ENCODE measurements at regions not wholly inside any gene's neighbourhood (a gene's known extent, or its start where the extent isn't known, plus 50 kb on each side); places are given as distances from the start of the nearest gene placed in this dataset.

DNA sequence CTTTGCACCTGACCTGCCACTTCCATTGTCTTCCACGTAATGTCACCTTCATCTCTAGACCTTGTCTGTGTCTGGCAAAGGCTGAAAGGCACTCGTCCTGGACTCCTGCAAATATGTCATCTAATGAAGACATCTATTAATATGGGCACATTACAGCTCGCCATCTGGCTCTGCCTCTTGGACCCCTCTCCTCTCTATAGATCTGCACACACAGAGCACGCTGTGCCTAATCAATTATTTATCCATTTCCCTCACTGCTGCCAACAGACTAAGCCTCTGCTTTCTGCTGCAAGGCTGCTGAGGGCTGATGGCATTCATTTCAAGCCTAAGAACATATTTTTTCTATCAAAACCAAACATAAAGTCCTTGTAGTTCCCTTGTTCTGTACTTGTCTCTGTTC, 573.0 kb downstream of the TUSC7 start:
- in situ Hi-C loops (cut with MboI; ENCODE audit: low sequenced_read_pairs): no loop called here

DNA sequence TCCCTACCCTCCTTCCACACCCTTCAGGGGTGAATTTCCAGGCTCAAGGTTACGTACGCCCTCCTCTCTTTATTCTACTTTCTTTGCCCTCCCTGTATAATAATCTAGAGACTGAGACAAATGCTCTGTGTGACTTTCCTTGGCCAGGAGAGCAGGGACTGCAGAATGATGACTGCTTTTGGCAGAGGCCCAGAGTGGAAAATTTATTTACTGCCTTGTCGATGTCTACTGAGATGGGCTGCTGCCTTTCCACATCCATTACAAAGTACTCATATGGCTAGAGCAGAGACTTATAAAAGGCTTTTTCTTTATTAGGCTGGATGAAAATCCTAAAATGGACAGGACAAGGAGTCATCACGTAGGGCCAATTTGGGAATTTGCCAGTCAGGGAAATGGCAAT, 576.2 kb downstream of the TUSC7 start:
- in situ Hi-C loops (cut with MboI; ENCODE audit: low sequenced_read_pairs): no loop called here

DNA sequence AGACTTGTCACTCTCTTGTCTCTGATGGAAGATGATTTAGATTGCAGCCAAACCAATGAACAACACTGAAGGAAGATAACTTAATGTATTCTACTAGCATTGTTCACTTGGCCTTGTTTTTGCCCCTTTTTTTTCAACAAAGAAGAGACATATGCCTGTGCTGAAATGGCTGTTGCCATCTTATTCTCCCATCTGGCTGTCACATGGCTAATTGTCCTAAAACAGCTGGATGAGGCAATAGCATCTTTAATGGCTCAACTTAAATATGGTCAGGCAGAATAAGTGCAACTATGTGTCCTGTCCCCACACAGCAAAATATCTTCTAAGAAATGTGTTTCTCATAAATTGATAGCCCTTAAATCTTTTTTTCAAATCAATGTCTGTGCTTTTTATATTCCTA, 576.9 kb downstream of the TUSC7 start:
- in situ Hi-C loops (cut with MboI; ENCODE audit: low sequenced_read_pairs): no loop called here

DNA sequence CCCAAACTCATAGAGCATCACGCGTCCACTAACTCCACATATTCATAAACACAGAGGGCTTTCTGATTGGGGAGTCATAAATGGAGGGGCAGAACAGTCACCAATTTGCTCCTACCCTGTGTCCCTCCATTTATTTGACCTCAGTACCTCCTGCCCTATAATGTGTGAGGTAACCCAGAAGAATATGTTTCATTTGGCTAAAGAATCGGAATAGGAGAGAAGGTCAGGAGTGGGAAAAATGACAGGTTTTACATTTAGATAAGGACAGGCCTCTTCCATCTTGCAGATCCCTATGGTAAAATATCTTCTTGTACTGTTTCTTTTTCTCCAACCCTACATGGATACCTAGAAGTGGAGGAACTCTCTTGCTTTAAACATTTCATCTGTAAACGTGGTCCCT, 578.0 kb downstream of the TUSC7 start:
- in situ Hi-C loops (cut with MboI; ENCODE audit: low sequenced_read_pairs): no loop called here

DNA sequence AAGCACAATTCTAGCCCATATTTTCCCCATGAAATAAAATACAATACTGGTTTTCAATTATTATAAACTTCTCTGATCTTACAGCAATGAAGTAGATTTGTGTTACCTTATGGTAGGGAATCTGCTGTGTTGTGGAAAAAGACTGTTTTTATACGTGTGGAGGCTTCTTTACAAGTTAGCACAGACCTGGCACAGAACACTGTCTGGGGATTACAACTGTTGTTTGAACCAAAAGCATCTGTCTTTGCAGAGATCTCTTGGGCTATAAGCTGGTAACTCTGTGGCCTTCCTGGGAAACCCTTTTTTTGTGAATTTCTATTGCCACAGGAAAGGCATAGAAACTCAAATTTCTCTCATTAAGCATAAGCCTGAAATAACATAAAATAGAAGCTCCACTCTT, 581.9 kb downstream of the TUSC7 start:
- in situ Hi-C loops (cut with MboI; ENCODE audit: low sequenced_read_pairs): no loop called here

DNA sequence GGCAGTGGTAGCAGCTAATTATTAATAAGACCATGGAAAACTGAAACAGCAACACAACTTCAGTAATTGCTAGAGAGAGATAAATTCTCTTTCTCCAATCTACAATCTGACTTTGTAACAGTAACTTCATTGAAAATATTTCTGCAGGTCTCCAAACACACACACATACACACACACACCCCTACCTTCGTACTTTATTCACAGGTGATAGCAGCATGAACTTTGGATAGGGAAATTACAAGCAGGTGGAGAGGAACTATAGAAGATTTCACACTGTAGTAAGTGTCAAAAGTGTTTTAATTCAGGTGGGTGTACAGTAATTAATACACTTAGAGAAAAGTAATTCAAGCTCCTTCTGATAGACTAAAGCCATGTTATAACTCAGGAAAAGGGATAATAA, 587.5 kb downstream of the TUSC7 start:
- in situ Hi-C loops (cut with MboI; ENCODE audit: low sequenced_read_pairs): no loop called here

DNA sequence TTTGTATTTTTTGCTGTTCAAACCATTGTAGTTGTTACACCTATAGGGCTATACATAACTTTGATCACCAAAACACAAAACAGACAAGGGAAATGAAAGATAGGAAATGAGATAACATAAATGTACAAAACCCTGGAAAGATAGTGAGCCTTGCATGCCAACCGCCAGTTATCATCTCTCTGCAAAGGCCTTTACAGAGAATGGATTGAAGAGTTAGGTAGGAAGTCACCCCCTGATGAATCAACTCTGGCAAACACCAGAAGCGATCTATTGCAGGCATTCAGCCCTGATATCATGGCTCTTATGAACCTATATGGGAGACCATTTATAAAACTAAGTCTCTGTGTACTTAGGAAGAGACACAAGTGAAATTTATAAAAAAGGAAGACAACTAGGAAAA, 588.0 kb downstream of the TUSC7 start:
- in situ Hi-C loops (cut with MboI; ENCODE audit: low sequenced_read_pairs): no loop called here

DNA sequence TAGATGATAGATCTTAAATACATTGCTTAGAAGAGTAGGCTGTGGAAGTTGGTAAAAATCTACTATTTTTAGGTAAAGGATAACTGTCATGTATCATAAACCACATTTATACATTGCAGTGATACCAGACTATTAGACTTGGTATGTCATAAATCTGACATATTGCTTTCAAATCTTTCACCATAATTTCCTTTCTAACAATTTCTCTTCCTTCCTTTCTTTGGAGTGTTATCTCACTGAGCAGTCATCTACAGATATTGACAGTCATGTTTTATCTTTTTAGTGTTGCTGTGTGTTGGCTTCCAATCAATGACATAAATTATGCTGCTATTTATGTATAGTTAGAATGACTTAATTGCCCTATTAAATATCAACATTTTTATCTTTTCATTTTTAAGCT, 588.7 kb downstream of the TUSC7 start:
- in situ Hi-C loops (cut with MboI; ENCODE audit: low sequenced_read_pairs): no loop called here

DNA sequence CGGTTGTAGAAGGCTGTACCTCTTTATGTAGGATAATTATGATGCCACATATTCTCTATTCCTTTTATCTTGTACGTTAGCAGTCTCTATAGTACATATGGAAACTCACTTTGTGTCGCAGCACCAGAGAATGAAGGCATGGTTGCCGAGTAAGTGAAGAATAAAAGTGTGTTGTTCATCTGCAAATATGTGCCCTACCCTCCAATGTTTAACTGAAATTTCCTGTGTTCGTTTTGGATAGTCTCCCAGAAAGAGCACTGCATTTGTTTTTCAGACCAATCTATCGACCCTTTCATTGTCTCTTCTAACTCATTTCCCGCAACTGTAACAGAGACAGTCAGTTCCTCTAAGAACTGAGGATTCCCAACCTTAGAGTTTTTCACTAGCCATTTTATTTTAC, 592.8 kb downstream of the TUSC7 start:
- in situ Hi-C loops (cut with MboI; ENCODE audit: low sequenced_read_pairs): no loop called here

DNA sequence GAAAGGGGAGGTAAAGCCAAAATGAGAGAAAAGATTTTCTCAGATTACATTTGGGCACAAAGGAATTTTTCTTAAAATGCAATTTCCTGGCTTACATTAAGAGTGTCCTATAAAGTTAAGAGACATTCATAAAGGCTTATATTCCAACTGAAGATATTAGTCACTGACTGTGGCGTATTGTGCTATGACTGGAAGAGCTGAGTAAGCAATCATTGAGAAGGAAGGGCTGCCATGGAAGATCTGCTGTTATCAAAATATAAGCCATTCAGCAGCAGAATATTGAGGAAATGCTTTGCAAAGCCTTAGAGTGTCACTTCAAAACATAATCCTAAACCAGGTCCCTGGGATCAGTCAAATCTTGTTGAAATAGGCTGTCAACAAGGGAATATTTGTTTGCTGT, 593.9 kb downstream of the TUSC7 start:
- in situ Hi-C loops (cut with MboI; ENCODE audit: low sequenced_read_pairs): no loop called here

DNA sequence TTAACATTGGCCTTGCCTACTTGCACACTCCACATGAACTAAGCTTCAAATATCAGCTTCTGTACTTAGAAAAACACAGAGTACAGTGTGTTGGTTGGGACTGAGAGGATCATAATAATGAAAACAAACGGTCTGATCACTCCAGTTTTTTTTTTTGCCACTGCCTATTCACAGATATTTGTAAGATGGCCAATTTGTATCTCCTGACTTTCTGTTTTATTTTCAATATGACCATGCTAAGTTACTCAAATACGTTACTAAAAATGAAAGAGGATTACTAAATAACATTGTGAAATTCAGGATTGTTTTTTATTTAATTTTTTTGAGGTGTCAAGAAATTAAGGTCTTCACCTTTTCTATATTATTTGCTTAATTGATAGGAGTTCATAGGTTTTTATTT, 595.1 kb downstream of the TUSC7 start:
- in situ Hi-C loops (cut with MboI; ENCODE audit: low sequenced_read_pairs): no loop called here

DNA sequence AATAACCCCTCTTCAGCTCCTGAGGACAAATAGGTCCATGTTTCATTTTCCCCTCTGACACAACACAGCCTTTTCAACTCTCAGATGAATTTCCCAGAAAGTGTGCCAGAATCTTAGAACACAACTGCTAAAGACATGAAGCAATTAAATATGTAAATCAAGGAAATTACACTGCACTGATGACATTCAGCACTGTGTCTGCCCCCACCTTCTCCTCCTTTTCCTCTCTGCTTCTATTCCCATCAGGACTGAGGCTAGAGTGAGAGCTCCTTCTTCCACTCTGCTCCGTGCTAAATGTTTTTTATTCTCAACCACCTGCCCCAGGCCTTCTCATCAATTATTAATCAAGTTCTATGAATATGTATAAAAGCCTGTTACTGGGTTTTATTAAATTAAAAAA, 596.1 kb downstream of the TUSC7 start:
- in situ Hi-C loops (cut with MboI; ENCODE audit: low sequenced_read_pairs): no loop called here

DNA sequence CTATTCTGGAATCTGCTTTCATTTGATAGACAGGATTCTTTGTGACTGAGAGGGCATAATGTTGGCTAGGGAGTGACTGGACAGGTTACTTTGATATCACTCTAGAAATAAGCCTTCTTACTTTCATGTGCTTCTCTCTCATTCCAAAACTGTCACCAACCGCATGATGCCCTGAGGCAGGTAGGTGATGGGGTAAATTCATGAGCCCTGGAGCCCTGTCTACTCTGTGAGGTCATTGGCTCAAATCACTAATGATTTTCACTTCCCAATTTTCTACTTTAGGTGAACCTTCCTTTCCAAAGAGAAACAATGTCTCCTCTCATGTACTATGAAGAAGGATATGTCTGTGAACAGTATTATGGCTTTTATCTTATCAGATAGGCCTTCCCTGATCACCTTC, 596.7 kb downstream of the TUSC7 start:
- in situ Hi-C loops (cut with MboI; ENCODE audit: low sequenced_read_pairs): no loop called here

DNA sequence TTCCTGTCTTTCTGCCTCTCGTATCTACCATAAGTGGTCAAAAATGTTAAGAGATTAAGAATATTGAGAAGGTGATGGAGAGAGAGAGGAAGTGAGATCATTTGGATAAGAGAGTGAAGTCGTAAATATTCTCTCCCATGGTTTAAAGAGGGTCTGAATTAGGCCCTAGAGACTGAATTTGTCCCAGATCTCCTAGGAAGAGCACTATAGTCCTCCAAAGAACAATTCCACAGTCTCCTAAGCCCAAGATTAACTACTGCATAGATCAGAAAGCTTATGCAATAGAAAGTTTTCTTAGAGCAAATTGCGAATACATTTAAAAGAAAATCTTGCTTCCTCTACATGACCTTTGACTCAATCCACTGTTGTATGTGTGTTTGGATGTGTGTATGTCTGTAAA, 598.8 kb downstream of the TUSC7 start:
- in situ Hi-C loops (cut with MboI; ENCODE audit: low sequenced_read_pairs): no loop called here

DNA sequence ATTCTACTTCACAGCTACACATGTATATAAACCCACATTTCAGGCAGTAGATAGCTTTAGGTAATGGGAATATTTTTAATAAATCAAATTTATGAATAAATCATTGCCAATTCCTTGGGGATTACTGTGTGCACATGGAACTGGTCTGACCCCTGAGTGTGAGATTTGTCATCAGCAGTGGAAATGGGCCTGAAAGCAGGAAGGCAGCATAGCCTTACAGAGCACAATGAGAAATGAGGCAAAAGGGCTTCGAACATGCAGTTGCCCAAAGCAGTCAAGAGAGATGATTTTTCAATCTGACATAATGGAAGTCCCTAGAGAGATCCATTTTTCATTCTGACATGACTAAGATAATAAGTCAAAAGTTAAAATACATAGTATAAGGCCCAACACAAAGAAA, 599.2 kb downstream of the TUSC7 start:
- in situ Hi-C loops (cut with MboI; ENCODE audit: low sequenced_read_pairs): no loop called here

DNA sequence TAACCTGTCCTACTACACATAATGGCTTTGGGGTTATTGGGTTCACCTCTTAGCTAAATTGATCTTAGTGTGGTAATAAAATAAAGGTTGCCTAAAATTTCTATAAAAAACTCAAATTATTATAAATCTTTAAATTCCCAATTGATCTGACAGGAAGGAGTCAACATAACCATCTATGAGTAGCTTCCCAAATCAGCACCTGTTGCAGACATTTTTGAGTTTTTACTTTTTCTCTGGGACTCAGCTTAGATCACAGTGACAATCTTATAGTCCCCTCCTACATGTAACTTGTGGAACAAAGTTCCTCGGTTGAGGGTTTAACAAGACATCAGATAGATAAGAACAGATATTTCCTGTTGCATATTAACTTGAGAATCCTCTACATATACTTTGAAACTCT, 601.0 kb downstream of the TUSC7 start:
- in situ Hi-C loops (cut with MboI; ENCODE audit: low sequenced_read_pairs): no loop called here

DNA sequence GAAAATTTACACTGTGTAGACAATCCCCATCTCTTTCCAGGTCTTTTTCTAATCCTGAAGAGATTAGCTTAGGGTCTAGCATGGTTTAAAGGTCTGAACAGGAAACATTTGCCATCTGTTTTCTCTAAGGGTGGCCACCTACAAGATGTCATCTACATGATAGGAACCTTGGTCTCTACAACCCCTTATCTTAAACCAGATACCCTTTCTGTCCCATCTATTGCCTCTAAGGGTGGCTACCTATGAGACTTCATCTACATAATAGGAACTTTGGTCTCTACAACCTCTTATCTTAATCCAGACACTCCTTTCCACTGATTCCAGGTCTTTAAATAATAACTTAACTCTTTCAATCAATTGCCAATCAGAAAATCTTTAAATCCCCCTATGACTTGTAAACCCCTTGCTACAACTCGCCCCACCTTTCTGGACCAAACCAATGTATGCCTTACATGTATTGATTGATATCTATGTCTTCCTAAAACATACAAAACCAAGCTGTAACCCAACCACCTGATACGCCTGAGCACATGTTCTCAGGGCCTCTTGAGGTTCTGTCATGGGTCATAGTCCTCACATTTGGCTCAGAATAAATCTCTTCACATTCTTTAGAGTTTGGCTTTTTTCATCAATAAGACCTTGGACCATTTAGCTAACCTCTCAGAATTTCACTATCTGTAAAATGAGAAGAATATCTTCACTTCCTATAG, 605.0 kb downstream of the TUSC7 start:
- in situ Hi-C loops (cut with MboI; ENCODE audit: low sequenced_read_pairs): no loop called here

DNA sequence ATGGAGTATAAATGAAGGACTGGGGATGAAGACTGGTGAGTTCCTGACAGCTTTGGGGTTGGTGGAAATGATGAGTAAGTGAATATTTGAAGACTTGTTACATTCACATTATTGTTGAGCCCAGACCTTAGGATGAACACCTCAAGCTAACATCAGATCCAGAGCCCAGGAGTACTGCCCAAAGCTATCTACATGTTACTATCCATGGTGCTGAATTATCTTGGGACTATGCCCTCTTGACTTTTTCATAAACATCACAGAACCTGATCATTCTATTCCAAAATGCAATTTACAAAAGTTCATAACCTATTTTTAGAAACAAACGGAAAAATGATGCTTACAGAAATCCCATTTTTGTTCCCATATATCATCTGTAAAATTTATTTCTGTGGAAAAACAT, 613.3 kb downstream of the TUSC7 start:
- in situ Hi-C loops (cut with MboI; ENCODE audit: low sequenced_read_pairs): no loop called here

DNA sequence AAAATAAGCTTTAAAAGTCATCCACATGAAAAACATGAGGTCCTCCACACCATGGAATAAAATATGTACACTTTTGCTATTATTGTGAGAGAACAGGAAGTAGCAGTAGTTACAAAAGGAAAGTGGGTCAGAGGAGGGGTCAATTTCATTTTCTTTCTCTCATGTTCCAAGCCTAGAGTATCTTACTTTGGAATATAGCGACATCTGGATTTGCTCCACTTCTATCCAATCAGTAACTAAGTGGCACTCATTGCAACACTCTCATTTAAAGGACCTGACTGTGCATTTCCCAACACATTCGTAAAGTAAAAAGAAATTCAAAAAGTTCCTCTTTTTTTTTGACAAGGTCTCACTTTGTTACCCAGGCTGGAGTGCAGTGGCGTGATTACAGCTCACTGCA, 637.3 kb downstream of the TUSC7 start:
- in situ Hi-C loops (cut with MboI; ENCODE audit: low sequenced_read_pairs): no loop called here

DNA sequence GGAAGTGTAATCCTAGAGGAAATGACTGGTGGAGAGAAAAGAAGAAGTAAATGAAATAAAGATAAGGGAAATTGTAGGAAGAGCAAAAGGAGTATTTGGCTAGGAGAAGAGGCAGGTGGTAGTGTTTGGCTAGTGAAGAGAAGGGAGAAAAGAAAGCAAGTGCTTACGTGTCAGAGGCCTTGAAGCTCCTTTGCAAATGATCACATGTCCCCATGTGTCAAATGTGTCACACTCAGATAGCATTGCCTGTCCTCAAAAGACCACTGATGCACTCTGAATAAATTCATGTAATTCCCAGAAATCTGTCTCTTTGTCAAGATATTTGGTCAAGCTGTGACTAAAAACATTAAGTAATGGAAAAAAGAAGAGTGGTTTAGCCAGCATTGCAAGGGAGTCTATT, 639.3 kb downstream of the TUSC7 start:
- in situ Hi-C loops (cut with MboI; ENCODE audit: low sequenced_read_pairs): no loop called here

DNA sequence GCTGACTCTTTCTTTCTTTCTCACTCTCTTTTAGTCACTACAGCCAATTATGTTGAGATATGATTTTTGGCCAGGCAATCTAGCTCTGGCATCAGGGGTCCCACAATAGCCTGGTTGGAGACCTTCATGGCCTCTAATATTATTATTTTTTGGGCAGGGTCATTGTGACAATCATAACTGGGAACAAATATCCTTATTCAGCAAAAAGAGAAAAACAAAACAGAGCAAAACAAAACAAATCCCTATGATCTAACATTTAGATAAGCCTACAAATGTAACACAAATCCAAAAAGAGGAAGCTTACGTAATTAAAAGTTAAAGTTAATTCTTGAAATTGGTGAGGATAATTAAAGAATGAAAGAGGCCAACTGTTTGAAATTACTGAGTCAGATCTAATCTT, 640.0 kb downstream of the TUSC7 start:
- in situ Hi-C loops (cut with MboI; ENCODE audit: low sequenced_read_pairs): no loop called here

DNA sequence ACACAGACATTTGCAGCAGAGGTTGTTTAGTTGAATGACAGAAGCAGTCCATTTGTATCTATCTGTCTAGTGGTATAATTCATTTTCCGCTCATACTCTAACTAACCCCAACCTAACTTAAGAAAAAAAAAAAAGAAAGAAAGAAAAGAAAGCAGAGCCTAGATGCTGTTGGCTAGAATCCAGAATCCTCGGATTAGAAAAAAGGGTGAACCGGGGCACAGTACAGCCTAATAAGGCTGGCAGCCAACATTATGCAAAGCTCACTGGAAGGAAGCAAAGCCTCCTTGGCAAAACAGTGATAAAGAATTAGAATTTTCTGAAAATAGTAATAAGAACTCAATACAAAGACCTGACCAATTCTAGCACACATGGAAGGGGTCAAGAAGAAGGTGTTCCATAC, 640.8 kb downstream of the TUSC7 start:
- in situ Hi-C loops (cut with MboI; ENCODE audit: low sequenced_read_pairs): no loop called here

DNA sequence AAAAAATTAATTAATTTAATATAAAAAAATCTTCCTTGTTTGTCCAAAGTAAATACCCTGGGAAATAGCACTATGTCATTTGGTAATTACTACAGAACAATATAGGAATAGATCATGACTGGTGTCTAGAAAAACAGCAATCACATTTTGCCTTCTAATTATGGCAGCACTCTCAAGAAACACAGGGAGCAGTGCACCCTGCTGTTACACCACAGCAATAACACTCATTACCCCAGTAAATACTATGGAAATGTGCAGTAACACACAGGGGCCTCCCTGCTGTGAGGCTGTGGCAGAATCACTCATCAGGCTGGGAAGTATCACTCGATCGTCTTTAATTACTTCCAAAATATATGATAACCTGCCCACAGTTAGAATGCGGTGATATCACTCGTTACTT, 646.0 kb downstream of the TUSC7 start:
- in situ Hi-C loops (cut with MboI; ENCODE audit: low sequenced_read_pairs): no loop called here

All from HL-60/S4 treated with phorbol 12-myristate 13-acetate at 8.2 ng/mL for 4 days and 3 days (cell line).